ENCODE measurements at regions not wholly inside any gene's neighbourhood (a gene's known extent, or its start where the extent isn't known, plus 50 kb on each side); places are given as distances from the start of the nearest gene placed in this dataset.

- peak overlapping the region in 1 of 2 donors; percentile 20 for H3K4me3 ChIP-seq
- no peaks in the 10 kb centered on the region for H3K9me3 ChIP-seq
- no peaks in the 10 kb centered on the region for H3K27me3 ChIP-seq
- peak; percentile 65 for ATAC-seq
- TF ChIP-seq, protein P1, sequence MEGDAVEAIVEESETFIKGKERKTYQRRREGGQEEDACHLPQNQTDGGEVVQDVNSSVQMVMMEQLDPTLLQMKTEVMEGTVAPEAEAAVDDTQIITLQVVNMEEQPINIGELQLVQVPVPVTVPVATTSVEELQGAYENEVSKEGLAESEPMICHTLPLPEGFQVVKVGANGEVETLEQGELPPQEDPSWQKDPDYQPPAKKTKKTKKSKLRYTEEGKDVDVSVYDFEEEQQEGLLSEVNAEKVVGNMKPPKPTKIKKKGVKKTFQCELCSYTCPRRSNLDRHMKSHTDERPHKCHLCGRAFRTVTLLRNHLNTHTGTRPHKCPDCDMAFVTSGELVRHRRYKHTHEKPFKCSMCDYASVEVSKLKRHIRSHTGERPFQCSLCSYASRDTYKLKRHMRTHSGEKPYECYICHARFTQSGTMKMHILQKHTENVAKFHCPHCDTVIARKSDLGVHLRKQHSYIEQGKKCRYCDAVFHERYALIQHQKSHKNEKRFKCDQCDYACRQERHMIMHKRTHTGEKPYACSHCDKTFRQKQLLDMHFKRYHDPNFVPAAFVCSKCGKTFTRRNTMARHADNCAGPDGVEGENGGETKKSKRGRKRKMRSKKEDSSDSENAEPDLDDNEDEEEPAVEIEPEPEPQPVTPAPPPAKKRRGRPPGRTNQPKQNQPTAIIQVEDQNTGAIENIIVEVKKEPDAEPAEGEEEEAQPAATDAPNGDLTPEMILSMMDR (IDR thresholded peaks at IDR 0.05), result peak in 3 of 4 experiments; percentile 52 to 70 (median 53)
- TF ChIP-seq POLR2AphosphoS5 (IDR thresholded peaks at IDR 0.05), result no peak
- 30 to 36% methylated on average over 9 to 19 of the region's 27 CpGs for WGBS, 2 donors (ENCODE audit: low coverage in 1 of 2)
- peak overlapping the region in 3 of 4 donors; percentile 10 to 66 (median 53) for H3K27ac ChIP-seq
- H3K36me3 ChIP-seq, result no peaks in the 10 kb centered on the region
- H3K4me1 ChIP-seq, result peaks cover 0 to 24% (median 17%) of the 10 kb centered on the region in 3 donors
Measured at GRCh38 chr2:9770308-9771100, 72.8 kb upstream of the TAF1B start.

- Histone ChIP-seq H3K4me3 (no peak overlapping the region), H3K27me3 (no peaks in the 10 kb centered on the region), H3K36me3 (no peaks in the 10 kb centered on the region), H3K4me1 (peaks cover 0 to 24% (median 17%) of the 10 kb centered on the region in 3 donors), H3K27ac (peak overlapping the region in 3 of 4 donors; percentile 10 to 66 (median 53)), H3K9me3 (no peaks in the 10 kb centered on the region)
- TF ChIP-seq EP300 (IDR thresholded peaks at IDR 0.05) (no peak), POLR2A (IDR thresholded peaks at IDR 0.05) (no peak), POLR2AphosphoS5 (IDR thresholded peaks at IDR 0.05) (no peak)
- TF ChIP-seq, protein P1 (IDR thresholded peaks at IDR 0.05), result no peak
- 38% methylated on average over 2 of the region's 5 CpGs; no CpG with 5 or more reads in 1 of the 2 donors for WGBS, 2 donors (ENCODE audit: low coverage in 1 of 2)
- ATAC-seq, result no peak
Measured at GRCh38 chr2:9771101-9771449, 72.2 kb upstream of the TAF1B start.

GRCh38 chr2:9771481-9772017 lies 71.7 kb upstream of the TAF1B start:
- Histone ChIP-seq H3K9me3 (no peaks in the 10 kb centered on the region), H3K36me3 (no peaks in the 10 kb centered on the region), H3K4me3 (no peak overlapping the region), H3K27ac (peak overlapping the region in 3 of 4 donors; percentile 10 to 66 (median 53)), H3K27me3 (no peaks in the 10 kb centered on the region), H3K4me1 (peaks cover 0 to 24% (median 17%) of the 10 kb centered on the region in 3 donors)
- TF ChIP-seq, protein P1 (IDR thresholded peaks at IDR 0.05), result no peak
- TF ChIP-seq POLR2A (IDR thresholded peaks at IDR 0.05), result no peak
- TF ChIP-seq EP300 (IDR thresholded peaks at IDR 0.05), result no peak
- no peak for ATAC-seq
- 39 to 88% methylated on average over 1 to 3 of the region's 8 CpGs for WGBS, 2 donors (ENCODE audit: low coverage in 1 of 2)

DNA sequence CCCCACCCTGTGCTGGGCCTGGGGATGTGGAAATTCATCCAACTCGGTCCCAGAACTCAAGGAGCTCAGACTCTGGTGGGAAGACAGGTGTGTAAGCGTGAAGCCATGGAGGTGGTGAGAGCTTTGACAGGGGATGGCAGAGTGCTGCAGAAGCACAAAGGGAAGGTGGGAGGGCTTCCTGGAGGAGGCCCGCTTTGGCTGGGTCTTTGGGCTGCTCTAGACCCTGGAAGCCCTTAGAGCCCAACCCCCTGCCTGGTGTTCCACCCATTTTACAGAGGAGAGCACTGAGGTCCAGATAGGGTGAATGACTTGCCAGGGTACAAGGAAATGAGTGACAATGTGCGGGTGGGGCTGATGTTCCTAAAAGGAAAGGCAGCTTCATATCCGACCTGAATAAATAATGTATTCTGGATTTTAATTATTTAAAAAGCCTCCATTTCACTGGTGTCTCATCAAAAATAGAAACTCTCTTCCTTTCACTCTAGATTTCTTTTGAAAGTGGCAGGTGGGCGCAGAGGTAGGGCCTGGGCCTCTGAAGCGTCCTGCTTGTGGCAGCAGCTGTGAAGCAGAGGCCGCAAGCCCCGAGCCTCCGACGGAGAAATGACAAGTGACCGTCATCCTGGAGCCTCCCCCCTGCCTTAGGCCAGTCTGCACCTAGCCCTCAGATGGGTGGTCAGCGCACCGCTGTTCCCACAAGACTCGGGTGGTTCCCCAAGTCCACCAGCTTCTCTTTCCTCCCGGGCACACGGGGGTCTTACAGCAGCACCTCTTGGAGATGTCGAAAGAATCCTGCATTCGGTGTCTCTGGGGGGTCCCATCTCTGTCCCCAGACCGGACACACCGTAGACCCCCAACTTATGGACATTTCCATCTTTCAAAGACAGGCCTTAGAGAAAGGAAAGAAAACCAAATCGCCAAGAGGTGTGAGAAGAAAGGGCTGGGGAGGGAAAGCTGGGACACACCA lies 71.0 kb upstream of the TAF1B start:
- no peak for ATAC-seq
- H3K4me1 ChIP-seq, result peaks cover 0 to 24% (median 17%) of the 10 kb centered on the region in 3 donors
- TF ChIP-seq, protein P1 (IDR thresholded peaks at IDR 0.05), result no peak
- TF ChIP-seq POLR2AphosphoS5 (IDR thresholded peaks at IDR 0.05) (no peak), EP300 (IDR thresholded peaks at IDR 0.05) (no peak), POLR2A (IDR thresholded peaks at IDR 0.05) (no peak)
- no peaks in the 10 kb centered on the region for H3K9me3 ChIP-seq
- H3K27ac ChIP-seq, result peak overlapping the region in 1 of 4 donors; percentile 66
- H3K36me3 ChIP-seq, result no peaks in the 10 kb centered on the region
- H3K27me3 ChIP-seq, result no peaks in the 10 kb centered on the region
- no peak overlapping the region for H3K4me3 ChIP-seq
- WGBS, 2 donors (ENCODE audit: low coverage in 1 of 2), result 93% methylated on average over 6 to 13 of the region's 22 CpGs

Measured in gastroesophageal sphincter (tissue), 4 donors.